ENCODE measurements at regions not wholly inside any gene's neighbourhood (a gene's known extent, or its start where the extent isn't known, plus 50 kb on each side); places are given as distances from the start of the nearest gene placed in this dataset.

DNA sequence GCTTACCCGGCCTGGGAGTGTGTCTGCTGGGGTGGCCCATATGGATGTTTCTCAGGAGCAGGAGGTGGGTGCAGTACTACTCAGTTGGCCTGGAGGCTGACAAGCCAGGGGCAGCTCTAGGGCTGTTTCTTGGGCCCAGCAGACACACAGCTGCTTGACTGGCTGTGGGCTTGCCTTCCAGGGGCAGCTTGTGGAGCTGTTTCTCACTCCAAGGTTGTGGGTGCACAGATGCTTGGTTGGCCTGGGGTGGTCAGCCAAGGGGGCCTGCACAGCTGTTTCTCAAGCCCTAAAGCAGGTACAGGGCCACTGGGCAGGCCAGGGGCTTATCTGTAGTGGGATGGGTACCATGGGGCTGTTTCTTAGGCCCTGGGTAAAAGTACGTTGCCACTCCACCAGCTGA, 1078.1 kb upstream of the ADGRL2 start:
- no peak overlapping the region for H3K4me2 ChIP-seq (ENCODE audit: low read length)
- no peaks in the 10 kb centered on the region for H3K79me2 ChIP-seq (ENCODE audit: insufficient read depth, low read length)
- H3K27ac ChIP-seq (ENCODE audit: low read depth, low read length, poor library complexity, severe bottlenecking), result no peak overlapping the region
- no peak overlapping the region for H3K9ac ChIP-seq (ENCODE audit: low read length)
- no peak overlapping the region for H3K4me3 ChIP-seq (ENCODE audit: low read depth, low read length, poor library complexity, severe bottlenecking)
- H3K9me2 ChIP-seq (ENCODE audit: low read depth, low read length), result no peaks in the 10 kb centered on the region
- no peak overlapping the region for H2AFZ ChIP-seq (ENCODE audit: low read length)
- no peaks in the 10 kb centered on the region for H3K27me3 ChIP-seq (ENCODE audit: insufficient read depth, low read length)
- no peaks in the 10 kb centered on the region for H3K36me3 ChIP-seq (ENCODE audit: insufficient read depth, low read length)
- no peaks in the 10 kb centered on the region for H4K20me1 ChIP-seq (ENCODE audit: insufficient read depth, low read length)
- H3K9me3 ChIP-seq (ENCODE audit: low read length), result no peaks in the 10 kb centered on the region
- no peaks in the 10 kb centered on the region for H3F3A ChIP-seq (ENCODE audit: insufficient read depth, low read length)
- no peak for TF ChIP-seq EZH2 (IDR thresholded peaks at IDR 0.05; ENCODE audit: borderline replicate concordance, low read length)
- TF ChIP-seq, protein P1, sequence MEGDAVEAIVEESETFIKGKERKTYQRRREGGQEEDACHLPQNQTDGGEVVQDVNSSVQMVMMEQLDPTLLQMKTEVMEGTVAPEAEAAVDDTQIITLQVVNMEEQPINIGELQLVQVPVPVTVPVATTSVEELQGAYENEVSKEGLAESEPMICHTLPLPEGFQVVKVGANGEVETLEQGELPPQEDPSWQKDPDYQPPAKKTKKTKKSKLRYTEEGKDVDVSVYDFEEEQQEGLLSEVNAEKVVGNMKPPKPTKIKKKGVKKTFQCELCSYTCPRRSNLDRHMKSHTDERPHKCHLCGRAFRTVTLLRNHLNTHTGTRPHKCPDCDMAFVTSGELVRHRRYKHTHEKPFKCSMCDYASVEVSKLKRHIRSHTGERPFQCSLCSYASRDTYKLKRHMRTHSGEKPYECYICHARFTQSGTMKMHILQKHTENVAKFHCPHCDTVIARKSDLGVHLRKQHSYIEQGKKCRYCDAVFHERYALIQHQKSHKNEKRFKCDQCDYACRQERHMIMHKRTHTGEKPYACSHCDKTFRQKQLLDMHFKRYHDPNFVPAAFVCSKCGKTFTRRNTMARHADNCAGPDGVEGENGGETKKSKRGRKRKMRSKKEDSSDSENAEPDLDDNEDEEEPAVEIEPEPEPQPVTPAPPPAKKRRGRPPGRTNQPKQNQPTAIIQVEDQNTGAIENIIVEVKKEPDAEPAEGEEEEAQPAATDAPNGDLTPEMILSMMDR (IDR thresholded peaks at IDR 0.05; ENCODE audit: low read length), result no peak
- no peaks in the 10 kb centered on the region for H3K4me1 ChIP-seq (ENCODE audit: insufficient read depth, low read length, severe bottlenecking)

DNA sequence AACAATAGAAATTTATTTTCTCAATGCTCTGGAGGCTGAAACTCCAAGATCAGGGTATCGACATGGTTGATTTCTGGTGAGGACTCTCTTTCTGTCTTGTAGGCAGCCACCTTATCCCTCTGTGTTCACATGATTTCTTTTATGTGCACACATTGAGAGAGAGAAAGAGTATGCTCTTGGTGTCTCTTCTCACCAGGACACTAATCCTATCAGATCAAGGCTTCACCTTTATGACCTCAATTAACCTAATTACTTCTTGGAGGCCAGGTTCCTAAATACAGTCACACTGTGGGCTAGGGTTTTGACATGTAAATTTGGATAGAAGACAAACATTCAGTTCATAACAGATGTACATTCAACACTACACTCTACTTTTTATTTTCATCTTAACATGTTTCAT, 1094.2 kb upstream of the ADGRL2 start:
- Histone ChIP-seq H3K4me1 (ENCODE audit: insufficient read depth, low read length, severe bottlenecking) (no peaks in the 10 kb centered on the region), H2AFZ (ENCODE audit: low read length) (no peak overlapping the region)
- TF ChIP-seq, protein P1 (IDR thresholded peaks at IDR 0.05; ENCODE audit: low read length), result no peak
- no peak for TF ChIP-seq EZH2 (IDR thresholded peaks at IDR 0.05; ENCODE audit: borderline replicate concordance, low read length)

DNA sequence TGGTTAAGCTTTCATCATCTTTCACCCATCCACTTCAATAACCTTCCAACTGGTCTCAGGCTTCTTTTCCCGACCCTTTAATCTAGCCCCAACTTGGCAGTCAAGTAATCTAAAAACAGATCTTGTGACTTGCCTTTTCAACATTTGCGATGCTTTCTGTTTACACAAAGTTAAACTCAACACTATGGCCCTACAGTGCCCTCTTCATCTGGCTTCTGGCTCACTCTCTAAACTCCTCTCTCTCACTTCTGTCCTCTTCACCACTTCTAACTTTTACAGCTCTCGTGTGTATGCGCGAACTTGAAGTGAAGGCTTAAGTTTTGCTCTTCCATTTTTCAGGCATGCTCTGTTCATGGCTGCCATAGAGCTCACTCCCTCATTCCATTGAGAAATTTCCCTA, 1122.3 kb upstream of the ADGRL2 start:
- no peak overlapping the region for H3K4me3 ChIP-seq (ENCODE audit: low read depth, low read length, poor library complexity, severe bottlenecking)

More for the DNA sequence above, 1094.2 kb upstream of the ADGRL2 start:
- Histone ChIP-seq H3K9me3 (ENCODE audit: low read length) (no peaks in the 10 kb centered on the region), H3K9me2 (ENCODE audit: low read depth, low read length) (no peaks in the 10 kb centered on the region), H3K27me3 (ENCODE audit: insufficient read depth, low read length) (no peaks in the 10 kb centered on the region), H3K4me2 (ENCODE audit: low read length) (no peak overlapping the region), H4K20me1 (ENCODE audit: insufficient read depth, low read length) (no peaks in the 10 kb centered on the region), H3K27ac (ENCODE audit: low read depth, low read length, poor library complexity, severe bottlenecking) (no peak overlapping the region), H3F3A (ENCODE audit: insufficient read depth, low read length) (no peaks in the 10 kb centered on the region), H3K36me3 (ENCODE audit: insufficient read depth, low read length) (no peaks in the 10 kb centered on the region), H3K4me3 (ENCODE audit: low read depth, low read length, poor library complexity, severe bottlenecking) (no peak overlapping the region), H3K9ac (ENCODE audit: low read length) (no peak overlapping the region), H3K79me2 (ENCODE audit: insufficient read depth, low read length) (no peaks in the 10 kb centered on the region)

More for the DNA sequence above, 1122.3 kb upstream of the ADGRL2 start:
- Histone ChIP-seq H3K36me3 (ENCODE audit: insufficient read depth, low read length) (no peaks in the 10 kb centered on the region), H3K27me3 (ENCODE audit: insufficient read depth, low read length) (no peaks in the 10 kb centered on the region), H3K9me2 (ENCODE audit: low read depth, low read length) (no peaks in the 10 kb centered on the region), H3K4me2 (ENCODE audit: low read length) (no peak overlapping the region), H3K27ac (ENCODE audit: low read depth, low read length, poor library complexity, severe bottlenecking) (no peak overlapping the region), H3K79me2 (ENCODE audit: insufficient read depth, low read length) (no peaks in the 10 kb centered on the region), H3F3A (ENCODE audit: insufficient read depth, low read length) (no peaks in the 10 kb centered on the region), H3K4me1 (ENCODE audit: insufficient read depth, low read length, severe bottlenecking) (no peaks in the 10 kb centered on the region), H2AFZ (ENCODE audit: low read length) (no peak overlapping the region), H3K9ac (ENCODE audit: low read length) (no peak overlapping the region), H4K20me1 (ENCODE audit: insufficient read depth, low read length) (no peaks in the 10 kb centered on the region), H3K9me3 (ENCODE audit: low read length) (no peaks in the 10 kb centered on the region)
- no peak for TF ChIP-seq EZH2 (IDR thresholded peaks at IDR 0.05; ENCODE audit: borderline replicate concordance, low read length)
- TF ChIP-seq, protein P1 (IDR thresholded peaks at IDR 0.05; ENCODE audit: low read length), result no peak
